Transverse colon (tissue), 3 donors: ENCODE measurements at regions not wholly inside any gene's neighbourhood (a gene's known extent, or its start where the extent isn't known, plus 50 kb on each side); places are given as distances from the start of the nearest gene placed in this dataset.

ENCODE experiments used
- EP300 ChIP-seq: sonication (generic); formaldehyde crosslinking; IDR thresholded peaks from one replicate; pipeline ENCODE4 v1.6.1; 2017; ENCODE audit warnings: antibody characterized with exemption, low read depth
- POLR2A ChIP-seq: fragments of 450-650 bp; IDR thresholded peaks from one replicate; pipeline ENCODE4 v1.6.1; 2016; ENCODE audit warnings: antibody characterized with exemption, mild to moderate bottlenecking, moderate library complexity
- TF ChIP-seq, protein P1 (sequence below), 5 experiments: fragments of 200-600 bp in 3 of 5; fragments of 450-650 bp in 2 of 5; sonication (generic) in 3 of 5; IDR thresholded peaks; 1 replicate in 2 of 5; 2 replicates in 3 of 5; pipeline ENCODE4 v1.5.1; 2016 to 2017; ENCODE audit warnings: antibody characterized with exemption in 5 of 5, inconsistent platforms in 3 of 5, mild to moderate bottlenecking in 2 of 5, moderate library complexity in 1 of 5

- TF ChIP-seq POLR2A = no peak
- TF ChIP-seq, protein P1, sequence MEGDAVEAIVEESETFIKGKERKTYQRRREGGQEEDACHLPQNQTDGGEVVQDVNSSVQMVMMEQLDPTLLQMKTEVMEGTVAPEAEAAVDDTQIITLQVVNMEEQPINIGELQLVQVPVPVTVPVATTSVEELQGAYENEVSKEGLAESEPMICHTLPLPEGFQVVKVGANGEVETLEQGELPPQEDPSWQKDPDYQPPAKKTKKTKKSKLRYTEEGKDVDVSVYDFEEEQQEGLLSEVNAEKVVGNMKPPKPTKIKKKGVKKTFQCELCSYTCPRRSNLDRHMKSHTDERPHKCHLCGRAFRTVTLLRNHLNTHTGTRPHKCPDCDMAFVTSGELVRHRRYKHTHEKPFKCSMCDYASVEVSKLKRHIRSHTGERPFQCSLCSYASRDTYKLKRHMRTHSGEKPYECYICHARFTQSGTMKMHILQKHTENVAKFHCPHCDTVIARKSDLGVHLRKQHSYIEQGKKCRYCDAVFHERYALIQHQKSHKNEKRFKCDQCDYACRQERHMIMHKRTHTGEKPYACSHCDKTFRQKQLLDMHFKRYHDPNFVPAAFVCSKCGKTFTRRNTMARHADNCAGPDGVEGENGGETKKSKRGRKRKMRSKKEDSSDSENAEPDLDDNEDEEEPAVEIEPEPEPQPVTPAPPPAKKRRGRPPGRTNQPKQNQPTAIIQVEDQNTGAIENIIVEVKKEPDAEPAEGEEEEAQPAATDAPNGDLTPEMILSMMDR (IDR thresholded peaks at IDR 0.05) = no peak
- no peak for TF ChIP-seq EP300
Measured at GRCh38 chr1:173103006-173103405, 52.3 kb upstream of the TNFSF18 start.
